GM12878 (cell line): ENCODE measurements at regions not wholly inside any gene's neighbourhood (a gene's known extent, or its start where the extent isn't known, plus 50 kb on each side); places are given as distances from the start of the nearest gene placed in this dataset.

Experiments used
- ATAC-seq: fragments of 200-7000 bp; cut with Tn5 transposase; 3 replicates; pipeline ENCODE4 v1.9.1; 2020; ENCODE audit warnings: mild to moderate bottlenecking, moderate library complexity
- BruUV-seq: library from RNA; stranded (reverse); fragments of 400-500 nt; replicated peaks from 2 replicates; lab custom pipeline; 2021; lab: Mats Ljungman, UMichigan
- CTCF ChIA-PET: fragments of 300-600 bp; sonication (Branson Sonifier 250); formaldehyde crosslinking; extraction: SDS; loops from one replicate; lab custom pipeline; 2021; ENCODE audit warnings: inconsistent platforms; lab: Yijun Ruan, JAX
- POLR2A ChIA-PET: fragments of 350-600 bp; formaldehyde crosslinking; extraction: SDS; loops from one replicate; lab custom pipeline; 2021; ENCODE audit warnings: inconsistent platforms; lab: Charles Lee
- RAD21 ChIA-PET: fragments of 300-600 bp; sonication (Branson Sonifier 250); formaldehyde crosslinking; loops from one replicate; lab custom pipeline; 2023; ENCODE audit warnings: antibody characterized with exemption; ENCODE audit not compliant: unreplicated experiment; lab: Charles Lee
- SMC1A ChIA-PET: fragments of 300-600 bp; sonication (Branson Sonifier 250); formaldehyde crosslinking; loops from one replicate; lab custom pipeline; 2023; ENCODE audit not compliant: unreplicated experiment, uncharacterized antibody; lab: Charles Lee
- DNase-seq: peaks from one replicate; pipeline ENCODE4 v3.0.0-alpha.2; 2011; ENCODE audit warnings: low read depth, low spot score
- FAIRE-seq: peaks from 3 replicates; lab custom pipeline; 2011; peaks lifted over from hg19 to GRCh38; lab: Jason Lieb, UNC
- H2AFZ ChIP-seq: 2 replicates; pipeline ENCODE4 v1.6.0; 2011; ENCODE audit warnings: low read depth, low read length, control low read depth; ENCODE audit not compliant: control insufficient read depth
- H3K27ac ChIP-seq: 2 replicates; pipeline ENCODE4 v1.5.1; 2011; ENCODE audit warnings: control low read depth; ENCODE audit not compliant: control insufficient read depth, insufficient read depth
- H3K27me3 ChIP-seq, 2 experiments: replicated peaks in 1 of 2; 2 replicates each; pipeline versions ENCODE4 v1.6.0 to v1.6.1; 2011; ENCODE audit warnings: low read length in 1 of 2; ENCODE audit not compliant: control insufficient read depth in 2 of 2, insufficient read depth in 2 of 2
- H3K36me3 ChIP-seq, 2 experiments: 2 replicates each; pipeline ENCODE4 v1.5.1; 2011; ENCODE audit warnings: low read length in 1 of 2; ENCODE audit not compliant: control insufficient read depth in 2 of 2, insufficient read depth in 2 of 2
- H3K4me1 ChIP-seq: 2 replicates; pipeline ENCODE4 v1.6.1; 2011; ENCODE audit warnings: mild to moderate bottlenecking, low read length, moderate library complexity, mixed read lengths; ENCODE audit not compliant: control insufficient read depth, insufficient read depth
- H3K4me2 ChIP-seq: 2 replicates; pipeline ENCODE4 v1.6.0; 2011; ENCODE audit warnings: control low read depth; ENCODE audit not compliant: control insufficient read depth, insufficient read depth
- H3K4me3 ChIP-seq: fragments of 200-600 bp; sonication (generic); 2 replicates; pipeline ENCODE4 v1.5.1; 2016
- H3K79me2 ChIP-seq: 2 replicates; pipeline ENCODE4 v1.6.0; 2011; ENCODE audit warnings: low read length; ENCODE audit not compliant: control insufficient read depth, insufficient read depth
- H3K9ac ChIP-seq: 2 replicates; pipeline ENCODE4 v1.8.0; 2011; ENCODE audit warnings: low read length, control low read depth, mixed read lengths; ENCODE audit not compliant: control insufficient read depth, insufficient read depth
- H3K9me3 ChIP-seq: replicated peaks from 3 replicates; pipeline ENCODE4 v1.5.1; 2011; ENCODE audit warnings: mild to moderate bottlenecking, low read length; ENCODE audit not compliant: control insufficient read depth, insufficient read depth
- H4K20me1 ChIP-seq: 2 replicates; pipeline ENCODE4 v1.6.0; 2011; ENCODE audit not compliant: control insufficient read depth, insufficient read depth
- CHD1 ChIP-seq: IDR thresholded peaks from 2 replicates; pipeline ENCODE4 v1.6.1; 2012; ENCODE audit warnings: low read depth, low read length, improper control_type of control experiment
- CUX1 ChIP-seq: IDR thresholded peaks from 2 replicates; pipeline ENCODE4 v1.6.1; 2012; ENCODE audit warnings: improper control_type of control experiment, low read depth, low read length; ENCODE audit not compliant: insufficient replicate concordance
- MTA2 ChIP-seq: fragments of 450-650 bp; IDR thresholded peaks from 2 replicates; pipeline ENCODE4 v1.6.1; 2016; ENCODE audit warnings: low read depth, mild to moderate bottlenecking, moderate library complexity
- STAT3 ChIP-seq: IDR thresholded peaks from 2 replicates; pipeline ENCODE4 v1.6.1; 2011; ENCODE audit warnings: low read depth, low read length, improper control_type of control experiment
- ZNF384 ChIP-seq: IDR thresholded peaks from 2 replicates; pipeline ENCODE4 v1.6.1; 2012; ENCODE audit warnings: low read depth, mild to moderate bottlenecking, low read length, improper control_type of control experiment, borderline replicate concordance
- WGBS: methylation state at CpG from one replicate; pipeline ENCODE4 v1.1.6; 2016; ENCODE audit warnings: low lambda C conversion rate; ENCODE audit not compliant: insufficient replicate concordance, insufficient coverage; ENCODE audit errors: missing lambda C conversion rate; 5-methylcytosine and 5-hydroxymethylcytosine counted together
- in situ Hi-C: fragments of 300-500 bp; cut with MboI; formaldehyde crosslinking; loops from 9 replicates; pipeline ENCODE4 v1.14.3; 2018; ENCODE audit warnings: mixed read lengths
- intact Hi-C: fragments of 100-400 bp; cut with micrococcal nuclease; formaldehyde crosslinking; loops from one replicate; pipeline ENCODE4 v1.14.2; 2022; ENCODE audit not compliant: unreplicated experiment
- TF ChIP-seq, protein P1 (sequence below): IDR thresholded peaks from 2 replicates; pipeline ENCODE4 v1.6.1; 2011; ENCODE audit warnings: low read depth, low read length, improper control_type of control experiment, borderline replicate concordance

DNA sequence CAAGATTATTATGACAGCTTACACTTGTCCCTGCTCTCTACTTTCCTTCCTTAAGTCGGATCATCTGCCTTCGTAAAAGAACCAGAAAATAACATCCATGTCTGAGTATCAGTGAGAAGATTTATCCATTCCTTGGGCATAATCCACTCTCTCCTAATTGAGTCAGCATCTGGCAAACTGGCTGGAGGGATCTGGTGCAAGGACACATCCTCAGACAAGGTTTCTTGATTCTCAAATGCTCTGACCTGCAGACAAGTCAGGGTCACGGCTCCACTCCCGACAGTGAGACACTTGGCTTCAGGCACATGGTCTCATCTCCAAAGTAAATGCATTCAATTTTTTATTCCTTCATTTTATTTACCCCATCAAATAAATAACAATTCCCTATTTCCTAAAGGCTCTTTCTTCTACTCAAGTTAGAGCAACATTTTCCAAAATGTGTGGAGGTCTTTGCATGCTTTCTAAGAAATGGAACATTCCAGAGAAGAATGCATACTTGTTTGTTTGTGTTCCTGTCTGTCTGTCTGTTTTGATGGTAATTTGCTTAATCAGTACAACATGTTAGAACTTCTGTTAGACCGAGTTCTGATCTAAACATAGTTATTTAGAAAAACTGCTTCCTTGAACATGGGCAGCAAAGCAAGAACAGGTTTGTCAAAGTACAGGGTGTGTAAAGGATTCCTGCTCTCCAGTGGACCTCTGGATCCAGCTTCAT, 246.9 kb downstream of the IRS1 start:
- Histone ChIP-seq H3K27me3 (no peaks in the 10 kb centered on the region), H3K27ac (no peak overlapping the region), H3K4me3 (no peak overlapping the region), H3K79me2 (no peaks in the 10 kb centered on the region), H3K9ac (no peak overlapping the region), H4K20me1 (no peaks in the 10 kb centered on the region), H3K9me3 (no peaks in the 10 kb centered on the region), H3K36me3 (no peaks in the 10 kb centered on the region), H3K4me2 (no peak overlapping the region), H3K4me1 (no peaks in the 10 kb centered on the region), H2AFZ (no peak overlapping the region)
- peak; percentile 52 for FAIRE-seq
- intact Hi-C loops (no loop called here), in situ Hi-C loops (no loop called here)
- CTCF ChIA-PET = interaction anchor here (0.6 kb wide), 1 partner anchor 1096 kb away, joined by 3 read pairs; no protein-coding TSS in a partner anchor
- TF ChIP-seq MTA2 (no peak), STAT3 (no peak), CHD1 (no peak), CUX1 (no peak), ZNF384 (no peak)
- TF ChIP-seq, protein P1, sequence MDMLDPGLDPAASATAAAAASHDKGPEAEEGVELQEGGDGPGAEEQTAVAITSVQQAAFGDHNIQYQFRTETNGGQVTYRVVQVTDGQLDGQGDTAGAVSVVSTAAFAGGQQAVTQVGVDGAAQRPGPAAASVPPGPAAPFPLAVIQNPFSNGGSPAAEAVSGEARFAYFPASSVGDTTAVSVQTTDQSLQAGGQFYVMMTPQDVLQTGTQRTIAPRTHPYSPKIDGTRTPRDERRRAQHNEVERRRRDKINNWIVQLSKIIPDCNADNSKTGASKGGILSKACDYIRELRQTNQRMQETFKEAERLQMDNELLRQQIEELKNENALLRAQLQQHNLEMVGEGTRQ = no peak
- SMC1A ChIA-PET = no interaction called here
- ATAC-seq = no peak
- 7% methylated on average over 5 of the region's 5 CpGs for WGBS
- no peak for DNase-seq
- no TSS peak for BruUV-seq
- POLR2A ChIA-PET = no interaction called here
- RAD21 ChIA-PET = no interaction called here
